HCT116 (cell line): ENCODE measurements at regions not wholly inside any gene's neighbourhood (a gene's known extent, or its start where the extent isn't known, plus 50 kb on each side); places are given as distances from the start of the nearest gene placed in this dataset.

ENCODE experiments used
- CBX3 ChIP-seq: IDR thresholded peaks from 2 replicates; pipeline ENCODE4 v1.6.1; 2012; ENCODE audit warnings: low read depth
- EZH2 ChIP-seq: fragments of 200-600 bp; sonication (generic); IDR thresholded peaks from 2 replicates; pipeline ENCODE4 v1.6.1; 2017; ENCODE audit warnings: antibody characterized with exemption, mixed run types
- FOSL1 ChIP-seq: IDR thresholded peaks from 2 replicates; pipeline ENCODE4 v1.6.1; 2012; ENCODE audit warnings: low read depth
- JUND ChIP-seq: IDR thresholded peaks from 2 replicates; pipeline ENCODE4 v1.6.1; 2012
- POLR2A ChIP-seq: IDR thresholded peaks from 2 replicates; pipeline ENCODE4 v1.7.0; 2011; ENCODE audit warnings: borderline replicate concordance; ENCODE audit not compliant: insufficient read depth, insufficient read length; ENCODE audit errors: extremely low read depth
- POLR2AphosphoS5 ChIP-seq: IDR thresholded peaks from 2 replicates; pipeline ENCODE4 v1.6.1; 2011; ENCODE audit warnings: mild to moderate bottlenecking, low read depth, low read length, moderate library complexity
- RAD21 ChIP-seq: IDR thresholded peaks from 2 replicates; pipeline ENCODE4 v1.6.1; 2012; ENCODE audit warnings: low read depth, mild to moderate bottlenecking
- SIN3A ChIP-seq: IDR thresholded peaks from 2 replicates; pipeline ENCODE4 v1.6.1; 2012; ENCODE audit warnings: low read depth
- SRF ChIP-seq: IDR thresholded peaks from 2 replicates; pipeline ENCODE4 v1.6.1; 2012; ENCODE audit warnings: low read depth
- TCF7L2 ChIP-seq: IDR thresholded peaks from 2 replicates; pipeline ENCODE4 v1.7.0; 2011; ENCODE audit warnings: borderline replicate concordance, inconsistent platforms; ENCODE audit not compliant: insufficient read depth, insufficient read length; ENCODE audit errors: extremely low read depth
- ZNF274 ChIP-seq: fragments of 200-500 bp; sonication (Bioruptor generic); IDR thresholded peaks from 2 replicates; pipeline ENCODE4 v1.6.1; 2014; ENCODE audit warnings: mild to moderate bottlenecking, low read depth, low read length, inconsistent platforms
- TF ChIP-seq, protein P1 (sequence below), 3 experiments: fragments of 200-600 bp in 1 of 3; sonication (generic) in 1 of 3; IDR thresholded peaks in 2 of 3; conservative IDR thresholded peaks in 1 of 3; 2 replicates each; pipeline ENCODE4 v1.5.1; 2012 to 2017; ENCODE audit warnings: low read depth in 2 of 3, low read length in 2 of 3, antibody characterized with exemption in 1 of 3, borderline replicate concordance in 1 of 3, control low read depth in 1 of 3, mild to moderate bottlenecking in 1 of 3, mixed read lengths in 1 of 3, mixed run types in 1 of 3, moderate library complexity in 1 of 3; ENCODE audit not compliant: insufficient read depth in 1 of 3
- TF ChIP-seq, protein P2 (sequence below): IDR thresholded peaks from 2 replicates; pipeline ENCODE4 v1.6.1; 2012
- TF ChIP-seq, protein P3 (sequence below): IDR thresholded peaks from 2 replicates; pipeline ENCODE4 v1.6.1; 2012; ENCODE audit warnings: low read depth

DNA sequence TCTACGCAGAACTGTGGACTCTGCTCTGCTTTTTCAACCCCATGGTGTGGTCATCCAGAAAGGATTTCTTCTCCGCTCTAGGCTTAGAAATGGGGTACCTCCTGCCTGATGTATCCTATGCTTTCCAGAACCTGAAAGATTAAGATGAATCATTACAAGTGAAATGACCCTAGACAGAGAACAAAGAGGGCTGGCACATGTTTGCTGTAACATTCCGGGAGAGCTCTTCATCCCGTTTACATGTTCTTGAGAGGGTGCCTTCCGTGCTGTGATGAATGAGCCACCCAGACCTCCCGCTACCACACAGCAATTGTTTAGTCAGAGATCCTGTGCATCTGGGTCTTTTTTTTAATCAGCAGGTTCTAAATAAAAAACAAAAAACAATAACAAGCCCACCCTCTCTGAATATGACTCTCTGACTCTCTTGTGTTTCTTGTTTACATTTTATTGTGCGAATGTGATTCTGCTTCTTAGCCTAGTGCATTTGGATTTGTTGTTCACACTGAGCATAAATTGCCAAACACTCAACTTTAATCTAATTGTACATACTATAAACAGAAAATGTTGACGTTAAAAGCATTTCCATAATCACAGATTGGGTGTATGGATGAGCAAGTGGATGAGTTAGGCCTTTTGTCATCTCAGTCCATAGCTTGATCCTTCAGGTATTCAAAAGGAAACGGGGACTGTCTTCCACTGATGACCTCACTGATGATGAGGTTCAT lies 87.1 kb downstream of the GPR88 start:
- TF ChIP-seq ZNF274 = no peak
- no peak for TF ChIP-seq EZH2
- TF ChIP-seq, protein P1, sequence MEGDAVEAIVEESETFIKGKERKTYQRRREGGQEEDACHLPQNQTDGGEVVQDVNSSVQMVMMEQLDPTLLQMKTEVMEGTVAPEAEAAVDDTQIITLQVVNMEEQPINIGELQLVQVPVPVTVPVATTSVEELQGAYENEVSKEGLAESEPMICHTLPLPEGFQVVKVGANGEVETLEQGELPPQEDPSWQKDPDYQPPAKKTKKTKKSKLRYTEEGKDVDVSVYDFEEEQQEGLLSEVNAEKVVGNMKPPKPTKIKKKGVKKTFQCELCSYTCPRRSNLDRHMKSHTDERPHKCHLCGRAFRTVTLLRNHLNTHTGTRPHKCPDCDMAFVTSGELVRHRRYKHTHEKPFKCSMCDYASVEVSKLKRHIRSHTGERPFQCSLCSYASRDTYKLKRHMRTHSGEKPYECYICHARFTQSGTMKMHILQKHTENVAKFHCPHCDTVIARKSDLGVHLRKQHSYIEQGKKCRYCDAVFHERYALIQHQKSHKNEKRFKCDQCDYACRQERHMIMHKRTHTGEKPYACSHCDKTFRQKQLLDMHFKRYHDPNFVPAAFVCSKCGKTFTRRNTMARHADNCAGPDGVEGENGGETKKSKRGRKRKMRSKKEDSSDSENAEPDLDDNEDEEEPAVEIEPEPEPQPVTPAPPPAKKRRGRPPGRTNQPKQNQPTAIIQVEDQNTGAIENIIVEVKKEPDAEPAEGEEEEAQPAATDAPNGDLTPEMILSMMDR (IDR thresholded peaks at IDR 0.05 in 2 of 3, conservative IDR thresholded peaks at IDR 0.05 in 1 of 3; ENCODE audit: borderline replicate concordance in 1 of 3, insufficient read depth in 1 of 3, low read depth in 2 of 3, low read length in 2 of 3) = no peak
- no peak for TF ChIP-seq JUND
- no peak for TF ChIP-seq SIN3A
- no peak for TF ChIP-seq TCF7L2
- no peak for TF ChIP-seq POLR2AphosphoS5
- TF ChIP-seq FOSL1 = no peak
- TF ChIP-seq, protein P2, sequence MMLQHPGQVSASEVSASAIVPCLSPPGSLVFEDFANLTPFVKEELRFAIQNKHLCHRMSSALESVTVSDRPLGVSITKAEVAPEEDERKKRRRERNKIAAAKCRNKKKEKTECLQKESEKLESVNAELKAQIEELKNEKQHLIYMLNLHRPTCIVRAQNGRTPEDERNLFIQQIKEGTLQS = no peak
- no peak for TF ChIP-seq CBX3
- TF ChIP-seq RAD21 = no peak
- no peak for TF ChIP-seq POLR2A
- TF ChIP-seq, protein P3, sequence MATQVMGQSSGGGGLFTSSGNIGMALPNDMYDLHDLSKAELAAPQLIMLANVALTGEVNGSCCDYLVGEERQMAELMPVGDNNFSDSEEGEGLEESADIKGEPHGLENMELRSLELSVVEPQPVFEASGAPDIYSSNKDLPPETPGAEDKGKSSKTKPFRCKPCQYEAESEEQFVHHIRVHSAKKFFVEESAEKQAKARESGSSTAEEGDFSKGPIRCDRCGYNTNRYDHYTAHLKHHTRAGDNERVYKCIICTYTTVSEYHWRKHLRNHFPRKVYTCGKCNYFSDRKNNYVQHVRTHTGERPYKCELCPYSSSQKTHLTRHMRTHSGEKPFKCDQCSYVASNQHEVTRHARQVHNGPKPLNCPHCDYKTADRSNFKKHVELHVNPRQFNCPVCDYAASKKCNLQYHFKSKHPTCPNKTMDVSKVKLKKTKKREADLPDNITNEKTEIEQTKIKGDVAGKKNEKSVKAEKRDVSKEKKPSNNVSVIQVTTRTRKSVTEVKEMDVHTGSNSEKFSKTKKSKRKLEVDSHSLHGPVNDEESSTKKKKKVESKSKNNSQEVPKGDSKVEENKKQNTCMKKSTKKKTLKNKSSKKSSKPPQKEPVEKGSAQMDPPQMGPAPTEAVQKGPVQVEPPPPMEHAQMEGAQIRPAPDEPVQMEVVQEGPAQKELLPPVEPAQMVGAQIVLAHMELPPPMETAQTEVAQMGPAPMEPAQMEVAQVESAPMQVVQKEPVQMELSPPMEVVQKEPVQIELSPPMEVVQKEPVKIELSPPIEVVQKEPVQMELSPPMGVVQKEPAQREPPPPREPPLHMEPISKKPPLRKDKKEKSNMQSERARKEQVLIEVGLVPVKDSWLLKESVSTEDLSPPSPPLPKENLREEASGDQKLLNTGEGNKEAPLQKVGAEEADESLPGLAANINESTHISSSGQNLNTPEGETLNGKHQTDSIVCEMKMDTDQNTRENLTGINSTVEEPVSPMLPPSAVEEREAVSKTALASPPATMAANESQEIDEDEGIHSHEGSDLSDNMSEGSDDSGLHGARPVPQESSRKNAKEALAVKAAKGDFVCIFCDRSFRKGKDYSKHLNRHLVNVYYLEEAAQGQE = no peak
- TF ChIP-seq SRF = no peak
